ENCODE measurements at regions not wholly inside any gene's neighbourhood (a gene's known extent, or its start where the extent isn't known, plus 50 kb on each side); places are given as distances from the start of the nearest gene placed in this dataset.

GRCh38 chr9:106468431-106468830 lies 394.5 kb upstream of the ZNF462 start:
- Histone ChIP-seq H4K20me1 (replicated peaks; ENCODE audit: control insufficient read depth, extremely low read depth, insufficient read depth, low read length) (no peaks in the 10 kb centered on the region), H3K9me1 (replicated peaks; ENCODE audit: control insufficient read depth, extremely low read depth, insufficient read depth, low read length) (no peaks in the 10 kb centered on the region), H3K27me3 (ENCODE audit: control insufficient read depth in 2 of 2, insufficient read depth in 2 of 2, low read length in 2 of 2) (no peaks in the 10 kb centered on the region), H3K4me2 (ENCODE audit: insufficient read depth, low read length) (no peak overlapping the region), H3K9ac (replicated peaks; ENCODE audit: extremely low read depth, insufficient read depth, low read length) (no peak overlapping the region), H3K36me3 (ENCODE audit: control insufficient read depth in 2 of 2, extremely low read depth in 1 of 2, insufficient read depth in 2 of 2, low read length in 2 of 2) (no peaks in the 10 kb centered on the region), H3K27ac (ENCODE audit: insufficient read depth, low read depth, low read length) (no peak overlapping the region), H3K9me3 (replicated peaks; ENCODE audit: control insufficient read depth, insufficient read depth, low read length) (no peaks in the 10 kb centered on the region), H3K4me1 (ENCODE audit: control insufficient read depth, extremely low read depth, insufficient read depth, low read length) (no peaks in the 10 kb centered on the region), H3K79me2 (ENCODE audit: control insufficient read depth, insufficient read depth, low read length) (no peaks in the 10 kb centered on the region), H3K4me3 (replicated peaks in 1 of 3; ENCODE audit: insufficient read depth in 1 of 3, low read depth in 1 of 3, low read length in 3 of 3) (no peak overlapping the region), H2AFZ (ENCODE audit: low read depth, low read length) (no peak overlapping the region)
- POLR2A ChIA-PET, result no interaction called here
- no TSS peak for BruUV-seq (replicated peaks)
- CTCF ChIA-PET, result no interaction called here
- FAIRE-seq (no peak), DNase-seq (ENCODE audit: low read depth, low spot score) (no peak)
- TF ChIP-seq MYC (IDR thresholded peaks at IDR 0.05; ENCODE audit: low read depth, low read length) (no peak), FOS (IDR thresholded peaks at IDR 0.05; ENCODE audit: borderline replicate concordance, insufficient read depth, low read length) (no peak), CTCF (IDR thresholded peaks at IDR 0.05; ENCODE audit: extremely low read depth in 1 of 2, insufficient read depth in 1 of 2, low read depth in 1 of 2, low read length in 2 of 2) (no peak), EZH2 (IDR thresholded peaks at IDR 0.05; ENCODE audit: borderline replicate concordance, low read depth, low read length, severe bottlenecking) (no peak)
- intact Hi-C loops (cut with micrococcal nuclease), result no loop called here
- dilution Hi-C loops (cut with MboI; ENCODE audit: extremely low pct_ligation_motif_present, low sequenced_read_pairs), result no loop called here

- FAIRE-seq, result no peak
- no peaks in the 10 kb centered on the region for H4K20me1 ChIP-seq (replicated peaks; ENCODE audit: control insufficient read depth, extremely low read depth, insufficient read depth, low read length)
These were observed 384.7 kb upstream of the ZNF462 start for GRCh38 chr9:106478312-106478711.

More at GRCh38 chr9:106478312-106478711, 384.7 kb upstream of the ZNF462 start:
- no peaks in the 10 kb centered on the region for H3K9me1 ChIP-seq (replicated peaks; ENCODE audit: control insufficient read depth, extremely low read depth, insufficient read depth, low read length)
- dilution Hi-C loops (cut with MboI; ENCODE audit: extremely low pct_ligation_motif_present, low sequenced_read_pairs), result no loop called here
- intact Hi-C loops (cut with micrococcal nuclease), result no loop called here
- H3K36me3 ChIP-seq (ENCODE audit: control insufficient read depth in 2 of 2, extremely low read depth in 1 of 2, insufficient read depth in 2 of 2, low read length in 2 of 2), result no peaks in the 10 kb centered on the region
- DNase-seq (ENCODE audit: low read depth, low spot score), result no peak
- H3K4me2 ChIP-seq (ENCODE audit: insufficient read depth, low read length), result no peak overlapping the region
- H3K79me2 ChIP-seq (ENCODE audit: control insufficient read depth, insufficient read depth, low read length), result no peaks in the 10 kb centered on the region
- no peak for TF ChIP-seq FOS (IDR thresholded peaks at IDR 0.05; ENCODE audit: borderline replicate concordance, insufficient read depth, low read length)
- TF ChIP-seq MYC (IDR thresholded peaks at IDR 0.05; ENCODE audit: low read depth, low read length), result no peak
- TF ChIP-seq POLR2A (IDR thresholded peaks at IDR 0.05; ENCODE audit: low read depth, low read length), result no peak
- no peak for TF ChIP-seq MAX (IDR thresholded peaks at IDR 0.05; ENCODE audit: insufficient read depth, insufficient read length)
- TF ChIP-seq EZH2 (IDR thresholded peaks at IDR 0.05; ENCODE audit: borderline replicate concordance, low read depth, low read length, severe bottlenecking), result no peak
- TF ChIP-seq CTCF (IDR thresholded peaks at IDR 0.05; ENCODE audit: extremely low read depth in 1 of 2, insufficient read depth in 1 of 2, low read depth in 1 of 2, low read length in 2 of 2), result no peak
- no peak for TF ChIP-seq JUN (IDR thresholded peaks at IDR 0.05; ENCODE audit: borderline replicate concordance, insufficient read depth, insufficient read length, low read depth)
- no peak for TF ChIP-seq POLR2AphosphoS5 (IDR thresholded peaks at IDR 0.05; ENCODE audit: insufficient read depth, low read depth, low read length)
- TF ChIP-seq GATA2 (IDR thresholded peaks at IDR 0.05; ENCODE audit: insufficient read depth, insufficient read length, low read depth, low read length), result no peak
- CTCF ChIA-PET, result no interaction called here
- H2AFZ ChIP-seq (ENCODE audit: low read depth, low read length), result no peak overlapping the region
- H3K27me3 ChIP-seq (ENCODE audit: control insufficient read depth in 2 of 2, insufficient read depth in 2 of 2, low read length in 2 of 2), result no peaks in the 10 kb centered on the region
- H3K9ac ChIP-seq (replicated peaks; ENCODE audit: extremely low read depth, insufficient read depth, low read length), result no peak overlapping the region
- H3K9me3 ChIP-seq (replicated peaks; ENCODE audit: control insufficient read depth, insufficient read depth, low read length), result no peaks in the 10 kb centered on the region
- no TSS peak for BruUV-seq (replicated peaks)
- POLR2A ChIA-PET, result no interaction called here
- H3K4me1 ChIP-seq (ENCODE audit: control insufficient read depth, extremely low read depth, insufficient read depth, low read length), result no peaks in the 10 kb centered on the region
- no peak overlapping the region for H3K27ac ChIP-seq (ENCODE audit: insufficient read depth, low read depth, low read length)
- no peak overlapping the region for H3K4me3 ChIP-seq (replicated peaks in 1 of 3; ENCODE audit: insufficient read depth in 1 of 3, low read depth in 1 of 3, low read length in 3 of 3)
